Naive B cell (primary cell): ENCODE measurements at regions not wholly inside any gene's neighbourhood (a gene's known extent, or its start where the extent isn't known, plus 50 kb on each side); places are given as distances from the start of the nearest gene placed in this dataset.
"Not testable (repeated sequence)": the region's sequence is repeated elsewhere in the genome, so short reads cannot be mapped to it uniquely, and the experiment has no call there.

Source experiments
- ATAC-seq, 2 donors: fragments of 150-1000 bp; cut with Tn5 transposase; 2 replicates each; pipeline ENCODE4 v1.10.0; 2021; ENCODE audit warnings: low read depth in 2 of 2, mild to moderate bottlenecking in 2 of 2, moderate library complexity in 2 of 2
- DNase-seq: peaks from one replicate; pipeline ENCODE4 v3.0.0; 2022
- H3K27ac Mint-ChIP-seq, 6 donors: one replicate each; pipeline ENCODE4 v1.8.0; 2020 to 2022; ENCODE audit warnings: mild to moderate bottlenecking in 6 of 6, mixed read lengths in 6 of 6, moderate library complexity in 5 of 6, inconsistent platforms in 2 of 6
- H3K27me3 Mint-ChIP-seq, 3 donors: one replicate each; pipeline ENCODE4 v1.8.0; 2021 to 2022; ENCODE audit warnings: mixed read lengths in 3 of 3, mild to moderate bottlenecking in 1 of 3
- H3K36me3 Mint-ChIP-seq, 2 donors: one replicate each; pipeline ENCODE4 v1.8.0; 2020 to 2022; ENCODE audit warnings: mixed read lengths in 2 of 2, inconsistent platforms in 1 of 2, mild to moderate bottlenecking in 1 of 2
- H3K4me1 Mint-ChIP-seq, 3 donors: one replicate each; pipeline ENCODE4 v1.8.0; 2020 to 2022; ENCODE audit warnings: mixed read lengths in 3 of 3, inconsistent platforms in 1 of 3, mild to moderate bottlenecking in 1 of 3, moderate library complexity in 1 of 3
- H3K4me3 Mint-ChIP-seq, 8 donors: one replicate each; pipeline ENCODE4 v1.8.0; 2020 to 2022; ENCODE audit warnings: mild to moderate bottlenecking in 8 of 8, mixed read lengths in 8 of 8, moderate library complexity in 8 of 8, inconsistent platforms in 2 of 8
- H3K9me3 Mint-ChIP-seq, 7 donors: one replicate each; pipeline ENCODE4 v1.8.0; 2020 to 2022; ENCODE audit warnings: mixed read lengths in 7 of 7, mild to moderate bottlenecking in 5 of 7, inconsistent platforms in 2 of 7, moderate library complexity in 1 of 7

DNA sequence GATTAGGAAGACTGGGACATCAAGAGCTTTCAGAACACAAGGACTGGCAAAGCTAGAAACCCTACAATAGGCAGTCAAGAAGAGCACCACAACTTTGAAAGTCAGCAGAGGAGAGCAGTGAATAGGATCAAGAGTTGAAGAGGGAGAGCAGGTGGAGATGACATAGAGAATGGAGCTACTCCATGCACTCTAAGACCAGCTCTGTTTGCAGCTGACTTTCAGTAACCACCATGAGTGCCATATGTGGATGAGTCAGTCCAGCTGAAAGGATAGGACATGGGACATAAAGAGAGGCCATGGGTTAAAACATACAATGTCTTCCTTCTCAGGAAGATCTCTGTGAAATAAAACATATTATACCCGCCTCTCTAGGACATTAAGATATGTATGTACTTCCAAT, 289.1 kb upstream of the KLF4 start:
- Mint-ChIP-seq H3K4me3 (no peak overlapping the region), H3K36me3 (peaks cover 2 to 3% of the 10 kb centered on the region in 2 donors), H3K4me1 (peaks cover 7 to 9% (median 8%) of the 10 kb centered on the region in 3 donors), H3K9me3 (peaks cover 0 to 9% (median 6%) of the 10 kb centered on the region in 7 donors), H3K27ac (no peak overlapping the region), H3K27me3 (peaks cover 0 to 4% (median 0%) of the 10 kb centered on the region in 3 donors)
- ATAC-seq (no peak), DNase-seq (no peak)

DNA sequence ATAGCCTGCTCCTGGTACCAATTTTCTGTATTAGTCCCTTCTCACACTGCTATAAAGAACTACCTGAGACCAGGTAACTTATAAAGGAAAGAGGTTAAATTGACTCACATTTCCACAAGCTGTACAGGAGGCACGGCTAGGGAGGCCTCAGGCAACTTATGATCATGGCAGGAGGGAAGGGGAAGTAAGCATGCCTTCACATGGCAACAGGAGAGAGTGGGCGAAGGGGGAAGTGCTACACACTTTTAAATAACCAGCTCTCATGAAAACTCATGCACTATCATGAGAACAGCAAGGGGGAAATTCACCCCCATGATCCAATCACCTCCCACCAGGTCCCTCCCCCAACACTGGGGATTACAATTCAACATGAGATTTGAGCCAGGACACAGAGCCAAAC, 284.5 kb upstream of the KLF4 start:
- not testable (repeated sequence) for H3K27me3 Mint-ChIP-seq, DNase-seq, ATAC-seq, H3K4me3 Mint-ChIP-seq
- H3K9me3 Mint-ChIP-seq: peaks cover 11 to 32% (median 26%) of the 10 kb centered on the region in 7 donors
- H3K4me1 Mint-ChIP-seq: peaks cover 8 to 11% (median 10%) of the 10 kb centered on the region in 3 donors
- peaks cover 15 to 21% of the 10 kb centered on the region in 2 donors for H3K36me3 Mint-ChIP-seq
- peak overlapping the region in 2 of 6 donors; percentile 27 to 91 for H3K27ac Mint-ChIP-seq

DNA sequence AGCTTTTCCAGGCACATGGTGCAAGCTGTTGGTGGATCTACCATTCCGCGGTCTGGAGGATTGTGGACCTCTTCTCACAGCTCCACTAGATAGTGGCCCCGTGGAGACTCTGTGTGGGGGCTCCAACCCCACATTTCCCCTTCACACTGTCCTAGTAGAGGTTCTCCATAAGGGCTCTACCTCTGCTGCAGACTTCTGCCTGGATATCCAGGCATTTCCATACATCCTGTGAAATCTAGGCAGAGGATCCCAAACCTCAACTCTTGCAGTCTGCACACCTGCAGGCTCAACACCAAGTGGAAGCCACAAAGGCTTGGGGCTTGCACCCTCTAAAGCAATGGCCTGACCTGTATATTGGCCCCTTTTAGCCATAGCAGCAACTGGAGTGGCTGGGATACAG, 283.4 kb upstream of the KLF4 start:
- H3K9me3 Mint-ChIP-seq: peaks cover 11 to 32% (median 26%) of the 10 kb centered on the region in 7 donors
- peaks cover 15 to 21% of the 10 kb centered on the region in 2 donors for H3K36me3 Mint-ChIP-seq
- peak overlapping the region in 1 of 6 donors; percentile 30 for H3K27ac Mint-ChIP-seq
- peaks cover 0 to 5% (median 5%) of the 10 kb centered on the region in 3 donors for H3K27me3 Mint-ChIP-seq
- peaks cover 8 to 11% (median 10%) of the 10 kb centered on the region in 3 donors for H3K4me1 Mint-ChIP-seq
- no peak overlapping the region for H3K4me3 Mint-ChIP-seq
- DNase-seq (no peak), ATAC-seq (no peak)

DNA sequence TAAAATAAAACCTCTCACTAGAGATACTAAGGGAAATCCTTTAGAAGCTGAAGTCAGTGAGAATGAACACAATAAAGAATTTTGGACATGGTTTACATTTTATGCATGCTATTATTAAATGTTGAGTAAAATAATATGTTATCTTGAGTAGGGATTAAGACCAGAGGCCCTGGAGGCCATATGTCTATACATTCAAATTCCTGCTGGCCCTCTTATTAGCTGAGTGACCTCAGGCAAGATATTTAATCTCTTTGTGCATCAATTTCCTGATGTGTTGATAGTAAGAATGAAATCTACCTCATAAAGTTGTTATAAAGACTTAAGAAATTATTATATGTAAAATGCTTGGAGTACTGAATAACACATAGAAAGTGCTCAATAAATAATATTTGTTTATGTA, 281.1 kb upstream of the KLF4 start:
- ATAC-seq: no peak
- Mint-ChIP-seq H3K4me3 (no peak overlapping the region), H3K4me1 (peaks cover 8 to 11% (median 10%) of the 10 kb centered on the region in 3 donors)

DNA sequence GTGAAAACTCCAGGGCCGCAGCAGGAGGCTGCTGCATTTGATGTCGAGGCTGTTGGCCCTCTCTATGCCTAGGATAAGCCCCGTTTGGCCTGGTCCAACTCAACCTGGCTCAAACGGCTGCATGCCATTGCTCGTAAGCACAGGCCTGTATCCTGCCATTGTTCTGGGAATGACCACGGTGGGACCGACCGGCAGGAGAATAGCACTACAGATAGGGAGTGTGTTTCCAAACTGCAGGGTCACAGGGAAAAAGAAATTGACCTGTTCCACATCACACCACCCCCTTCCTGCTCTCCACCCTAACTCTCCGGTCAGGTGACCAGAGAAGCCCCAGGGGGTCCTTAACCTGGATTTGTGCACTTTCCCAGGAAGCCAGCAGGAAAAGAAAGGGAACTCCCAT, 278.7 kb upstream of the KLF4 start:
- ATAC-seq (no peak), DNase-seq (no peak)
- peaks cover 11 to 38% (median 22%) of the 10 kb centered on the region in 7 donors for H3K9me3 Mint-ChIP-seq
- no peak overlapping the region for H3K4me3 Mint-ChIP-seq
- no peaks in the 10 kb centered on the region for H3K4me1 Mint-ChIP-seq
- H3K36me3 Mint-ChIP-seq: peaks cover 13 to 14% of the 10 kb centered on the region in 2 donors
- H3K27me3 Mint-ChIP-seq: peaks cover 0 to 12% (median 5%) of the 10 kb centered on the region in 3 donors
- no peak overlapping the region for H3K27ac Mint-ChIP-seq

More for the DNA sequence above, 281.1 kb upstream of the KLF4 start:
- Mint-ChIP-seq H3K9me3 (peaks cover 11 to 32% (median 26%) of the 10 kb centered on the region in 7 donors), H3K27me3 (peaks cover 0 to 5% (median 5%) of the 10 kb centered on the region in 3 donors), H3K36me3 (peaks cover 15 to 21% of the 10 kb centered on the region in 2 donors), H3K27ac (no peak overlapping the region)
- DNase-seq: no peak

DNA sequence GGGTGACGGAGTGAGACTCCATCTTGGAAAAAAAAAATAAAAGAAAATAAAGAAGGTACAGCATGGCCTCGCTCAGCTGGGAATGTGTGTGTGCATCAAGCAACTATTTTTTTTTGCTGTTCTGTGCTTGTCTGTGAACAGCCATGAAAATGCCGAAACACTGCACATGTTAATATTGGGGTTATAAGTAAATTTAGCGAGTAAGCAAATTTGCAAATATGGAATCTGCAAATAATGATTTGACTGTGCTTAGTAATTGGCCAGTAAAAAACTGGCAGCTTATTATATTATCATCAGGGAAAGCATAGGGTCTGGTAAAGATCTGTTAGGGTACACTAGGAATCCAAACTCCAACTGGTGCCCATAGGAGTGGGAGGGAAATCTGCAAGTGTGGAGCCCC, 278.1 kb upstream of the KLF4 start:
- Mint-ChIP-seq H3K27ac (no peak overlapping the region), H3K27me3 (peaks cover 0 to 12% (median 5%) of the 10 kb centered on the region in 3 donors), H3K9me3 (peaks cover 11 to 34% (median 17%) of the 10 kb centered on the region in 7 donors)

DNA sequence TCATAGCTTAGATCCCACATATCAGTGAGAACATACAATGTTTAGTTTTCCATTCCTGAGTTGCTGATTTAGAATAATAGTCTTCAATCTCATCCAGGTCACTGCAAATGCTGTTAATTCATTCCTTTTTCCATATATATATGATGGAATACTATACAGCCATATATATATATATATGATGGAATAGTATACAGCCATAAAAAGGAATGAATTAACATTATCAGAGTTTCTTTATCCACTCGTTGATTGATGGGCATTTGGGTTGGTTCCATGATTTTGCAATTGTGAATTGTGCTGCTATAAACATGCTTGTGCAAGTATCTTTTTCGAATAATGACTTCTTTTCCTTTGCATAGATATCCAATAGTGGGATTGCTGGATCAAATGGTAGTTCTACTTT, 273.9 kb upstream of the KLF4 start:
- H3K4me1 Mint-ChIP-seq: peaks cover 6 to 14% (median 13%) of the 10 kb centered on the region in 3 donors
- ATAC-seq, H3K36me3 Mint-ChIP-seq, H3K27ac Mint-ChIP-seq, H3K27me3 Mint-ChIP-seq, DNase-seq, H3K4me3 Mint-ChIP-seq: not testable (repeated sequence)
- peaks cover 0 to 17% (median 6%) of the 10 kb centered on the region in 7 donors for H3K9me3 Mint-ChIP-seq

More for the DNA sequence above, 278.1 kb upstream of the KLF4 start:
- DNase-seq: no peak
- Mint-ChIP-seq H3K4me1 (no peaks in the 10 kb centered on the region), H3K4me3 (no peak overlapping the region), H3K36me3 (peaks cover 11 to 13% of the 10 kb centered on the region in 2 donors)
- no peak for ATAC-seq

DNA sequence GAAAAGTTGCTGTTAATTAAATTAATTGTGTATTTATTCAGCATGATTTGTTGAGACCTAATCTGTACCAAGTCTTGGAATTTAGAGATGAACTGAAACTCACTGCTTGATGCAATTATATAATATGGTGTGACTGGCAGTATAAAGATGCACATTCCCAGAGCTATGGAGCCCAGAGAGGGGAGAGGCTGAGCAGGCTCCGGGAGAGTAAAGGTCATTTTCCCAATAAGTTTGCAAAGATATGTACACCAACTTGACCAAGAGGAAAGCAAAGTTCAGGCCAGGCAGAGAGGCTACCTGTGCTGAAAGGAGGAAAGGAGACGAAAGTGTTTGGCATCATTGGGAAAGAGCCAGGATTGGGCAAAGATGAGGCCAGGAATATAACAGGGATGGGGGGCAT, 271.7 kb upstream of the KLF4 start:
- DNase-seq (no peak), ATAC-seq (no peak)
- Mint-ChIP-seq H3K9me3 (peaks cover 0 to 17% (median 6%) of the 10 kb centered on the region in 7 donors), H3K36me3 (peaks cover 0 to 4% of the 10 kb centered on the region in 2 donors), H3K4me3 (peak overlapping the region in 1 of 8 donors; percentile 11), H3K4me1 (peaks cover 6 to 14% (median 13%) of the 10 kb centered on the region in 3 donors), H3K27ac (no peak overlapping the region), H3K27me3 (peaks cover 0 to 8% (median 7%) of the 10 kb centered on the region in 3 donors)

DNA sequence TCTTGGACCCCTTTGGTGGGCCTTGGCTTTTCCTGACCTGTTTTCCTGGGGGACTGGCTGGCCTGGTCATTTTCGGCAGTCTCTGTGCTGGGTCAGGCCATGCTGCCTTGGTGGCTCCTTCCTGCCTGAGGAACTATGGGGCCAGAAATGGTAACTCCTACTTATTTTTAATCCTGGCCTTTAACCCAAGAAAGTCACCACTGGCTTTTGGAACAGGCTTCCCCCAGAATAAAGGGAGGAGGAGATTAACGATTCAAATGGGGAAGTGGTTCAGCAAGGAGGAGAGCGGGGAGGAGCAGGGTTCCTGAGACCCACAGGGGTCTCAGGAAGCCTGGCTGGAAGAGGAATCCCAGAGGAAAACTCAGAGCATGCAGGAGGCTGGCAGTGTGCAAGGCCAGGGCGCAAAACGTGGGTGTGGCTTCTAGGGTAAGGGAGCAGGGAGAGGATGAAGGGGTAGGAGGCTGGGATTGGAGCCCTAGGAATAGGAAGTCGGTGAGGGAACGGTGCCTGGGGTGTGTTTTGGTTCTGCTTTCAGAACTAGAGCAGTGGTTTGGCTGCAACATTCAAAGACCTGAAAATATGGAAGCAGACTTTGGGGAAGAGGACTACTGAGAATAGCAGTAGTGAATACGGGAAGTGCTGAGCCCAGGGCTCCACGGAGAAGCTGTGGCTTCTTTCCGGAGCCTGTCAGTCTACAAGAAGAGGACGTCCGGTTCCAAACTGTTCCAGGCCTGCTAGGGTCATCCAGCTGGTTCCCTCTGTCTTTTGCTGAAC, 271.1 kb upstream of the KLF4 start:
- H3K36me3 Mint-ChIP-seq: peaks cover 0 to 4% of the 10 kb centered on the region in 2 donors
- peaks cover 0 to 8% (median 7%) of the 10 kb centered on the region in 3 donors for H3K27me3 Mint-ChIP-seq
- DNase-seq (no peak), ATAC-seq (no peak)
- peaks cover 6 to 14% (median 14%) of the 10 kb centered on the region in 3 donors for H3K4me1 Mint-ChIP-seq
- peak overlapping the region in 2 of 6 donors; percentile 36 to 59 for H3K27ac Mint-ChIP-seq
- no peak overlapping the region for H3K4me3 Mint-ChIP-seq
- peaks cover 0 to 17% (median 6%) of the 10 kb centered on the region in 7 donors for H3K9me3 Mint-ChIP-seq

DNA sequence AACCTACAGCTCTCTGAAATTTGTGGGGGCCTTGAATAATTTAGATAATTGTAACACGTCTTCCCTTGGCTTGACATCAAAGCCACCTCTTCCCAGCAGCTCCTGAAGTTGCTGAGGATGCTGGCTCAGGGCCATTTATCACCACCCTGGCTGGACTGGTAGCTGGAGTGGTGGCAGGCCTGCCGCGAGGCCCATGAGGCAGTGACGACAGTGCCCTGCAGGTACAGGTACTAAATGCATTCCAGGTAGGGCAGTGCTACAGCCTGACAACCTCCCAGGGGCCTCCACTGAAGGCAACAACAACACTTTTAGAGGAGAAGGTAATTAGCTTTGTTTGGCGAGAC, 270.2 kb upstream of the KLF4 start:
- H3K4me3 Mint-ChIP-seq: no peak overlapping the region
- ATAC-seq: no peak
- H3K36me3 Mint-ChIP-seq: peaks cover 0 to 4% of the 10 kb centered on the region in 2 donors
- H3K9me3 Mint-ChIP-seq: peaks cover 0 to 17% (median 6%) of the 10 kb centered on the region in 7 donors
- peaks cover 6 to 20% (median 17%) of the 10 kb centered on the region in 3 donors for H3K4me1 Mint-ChIP-seq
- H3K27me3 Mint-ChIP-seq: peaks cover 0 to 8% (median 7%) of the 10 kb centered on the region in 3 donors
- peak overlapping the region in 1 of 6 donors; percentile 78 for H3K27ac Mint-ChIP-seq
- DNase-seq: no peak

DNA sequence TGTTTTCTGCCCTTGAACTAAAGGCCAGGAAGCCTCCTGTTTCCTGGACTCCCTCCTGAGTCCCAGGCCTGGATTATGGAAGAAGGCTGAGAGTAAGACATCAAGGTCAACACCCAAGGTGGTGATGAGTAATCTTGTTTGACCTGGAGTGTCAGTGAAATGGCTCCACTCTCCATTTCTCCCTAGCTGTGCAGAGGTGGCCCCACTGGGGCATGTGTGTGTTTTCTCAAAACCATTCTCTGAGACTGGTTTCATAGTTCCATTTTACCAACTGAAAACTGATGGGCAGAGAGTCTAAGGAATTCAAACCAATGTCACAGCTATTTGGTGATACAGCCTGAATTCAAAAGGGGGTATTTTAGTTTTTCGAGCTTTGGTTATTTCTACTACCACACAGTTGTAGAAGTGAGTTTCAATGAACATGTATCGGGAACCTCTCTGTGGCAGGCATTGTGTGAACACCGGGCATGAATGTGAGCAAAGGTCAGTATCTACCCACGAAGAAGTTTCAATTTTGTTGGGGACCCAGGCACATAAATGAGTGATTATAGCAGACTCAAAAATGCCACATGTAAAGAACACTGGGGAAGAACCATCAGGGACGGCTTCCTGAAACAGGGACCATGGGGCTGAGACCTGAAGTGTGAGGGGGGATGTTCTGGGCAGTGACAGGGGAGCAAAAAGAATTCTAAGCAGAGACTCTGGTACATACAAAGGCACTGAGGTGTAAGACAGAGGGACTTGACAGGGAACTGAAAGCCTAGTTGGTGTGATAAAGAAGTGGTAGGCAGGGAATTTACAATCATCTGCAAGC, 269.6 kb upstream of the KLF4 start:
- DNase-seq (no peak), ATAC-seq (no peak)
- Mint-ChIP-seq H3K36me3 (peaks cover 0 to 4% of the 10 kb centered on the region in 2 donors), H3K27me3 (peaks cover 0 to 8% (median 6%) of the 10 kb centered on the region in 3 donors), H3K27ac (peak overlapping the region in 1 of 6 donors; percentile 26), H3K4me3 (no peak overlapping the region), H3K4me1 (peaks cover 6 to 20% (median 17%) of the 10 kb centered on the region in 3 donors), H3K9me3 (peaks cover 0 to 14% (median 6%) of the 10 kb centered on the region in 7 donors)

DNA sequence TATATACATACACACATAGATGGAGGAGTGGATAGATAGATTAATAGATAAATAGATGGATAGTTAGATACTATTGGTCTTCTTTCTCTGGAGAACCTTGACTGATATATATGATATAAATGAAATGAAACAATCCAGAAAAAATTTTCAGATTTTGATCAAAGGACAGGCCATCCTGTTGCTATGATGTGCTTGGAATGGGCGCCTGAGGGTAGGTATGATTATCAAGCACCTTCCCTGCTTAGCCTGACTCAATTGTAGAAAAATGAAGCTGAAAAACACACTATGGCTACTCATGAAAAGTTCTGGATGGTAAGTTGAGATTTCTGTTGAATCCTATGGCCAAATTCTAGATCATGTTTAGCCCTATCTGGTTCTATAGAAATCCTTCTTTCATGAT, 266.5 kb upstream of the KLF4 start:
- H3K27ac Mint-ChIP-seq: no peak overlapping the region
- no peak for ATAC-seq
- no peaks in the 10 kb centered on the region for H3K36me3 Mint-ChIP-seq
- peaks cover 0 to 8% (median 0%) of the 10 kb centered on the region in 3 donors for H3K27me3 Mint-ChIP-seq
- no peak overlapping the region for H3K4me3 Mint-ChIP-seq
- H3K9me3 Mint-ChIP-seq: peaks cover 0 to 6% (median 2%) of the 10 kb centered on the region in 7 donors
- H3K4me1 Mint-ChIP-seq: peaks cover 6 to 17% (median 12%) of the 10 kb centered on the region in 3 donors
- no peak for DNase-seq

DNA sequence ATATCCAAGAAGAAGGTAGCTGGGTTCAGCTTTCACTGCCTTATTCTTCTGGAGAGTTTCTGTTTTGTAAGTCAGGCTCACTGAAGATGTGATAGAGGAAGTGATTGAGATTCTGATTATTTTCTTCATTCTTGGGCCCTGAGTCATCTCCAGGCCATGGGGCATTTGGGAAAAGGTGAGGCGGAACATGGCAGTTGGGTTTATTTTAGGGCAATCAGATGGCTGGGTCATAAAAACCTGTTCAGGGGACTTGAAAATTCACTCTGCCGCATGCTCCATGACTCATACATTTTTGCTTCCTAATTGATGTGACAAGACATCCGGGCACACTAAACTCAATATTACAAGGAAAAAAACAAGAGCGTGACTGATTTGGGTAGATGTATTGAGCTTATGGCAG, 265.7 kb upstream of the KLF4 start:
- Mint-ChIP-seq H3K4me3 (no peak overlapping the region), H3K4me1 (peaks cover 0 to 8% (median 4%) of the 10 kb centered on the region in 3 donors)
- no peak for ATAC-seq

More for the DNA sequence above, 265.7 kb upstream of the KLF4 start:
- Mint-ChIP-seq H3K27me3 (peaks cover 0 to 8% (median 0%) of the 10 kb centered on the region in 3 donors), H3K9me3 (peaks cover 0 to 6% (median 2%) of the 10 kb centered on the region in 7 donors), H3K27ac (peak overlapping the region in 1 of 6 donors; percentile 1), H3K36me3 (no peaks in the 10 kb centered on the region)
- DNase-seq: no peak
